HG03469 (cell line): ENCODE measurements at regions not wholly inside any gene's neighbourhood (a gene's known extent, or its start where the extent isn't known, plus 50 kb on each side); places are given as distances from the start of the nearest gene placed in this dataset.

ENCODE experiments used
- ATAC-seq: cut with Tn5 transposase; IDR thresholded peaks from one replicate; pipeline ENCODE4 v1.9.1; 2021; ENCODE audit warnings: mild to moderate bottlenecking, moderate library complexity, moderate number of reproducible peaks; ENCODE audit not compliant: unreplicated experiment

DNA sequence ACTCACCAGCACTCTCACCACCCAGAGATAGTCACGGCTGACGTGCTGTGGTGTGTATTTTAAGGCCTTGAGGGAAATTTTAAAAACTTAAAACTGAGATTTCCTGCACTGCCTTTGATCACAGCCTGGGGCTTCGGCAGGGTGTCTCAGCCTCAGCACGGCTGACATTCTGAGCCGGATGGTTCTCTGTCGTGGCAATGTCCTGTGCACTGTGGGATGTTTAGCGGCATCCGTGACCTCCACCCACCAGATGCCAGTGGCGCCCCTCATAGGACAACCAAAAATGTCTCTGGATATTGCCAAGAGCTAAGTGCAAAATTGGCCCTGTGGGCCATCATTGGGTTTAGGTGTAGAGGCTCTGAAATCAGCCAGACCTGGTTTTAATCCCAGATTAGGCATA lies 142.2 kb upstream of the KCNG1 start:
- ATAC-seq = no peak

DNA sequence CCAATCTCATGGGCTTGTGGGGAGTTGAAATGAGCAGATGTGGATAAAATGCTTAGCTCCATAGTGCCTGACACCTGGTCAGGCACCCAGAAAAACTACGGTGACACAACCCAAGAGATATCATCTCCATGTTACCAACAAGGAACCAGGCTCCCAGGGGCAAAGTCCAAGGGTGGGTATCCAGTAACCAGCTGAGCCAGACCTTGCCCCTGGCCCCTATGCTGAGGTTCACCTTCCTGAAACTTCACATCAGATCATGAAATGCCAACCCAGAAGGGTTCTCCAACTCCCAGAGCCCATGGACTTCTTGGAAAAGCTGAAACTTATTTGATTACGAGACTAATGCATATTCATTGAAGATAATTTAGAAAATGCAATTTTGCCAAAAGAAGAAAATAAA lies 141.8 kb upstream of the KCNG1 start:
- no peak for ATAC-seq

DNA sequence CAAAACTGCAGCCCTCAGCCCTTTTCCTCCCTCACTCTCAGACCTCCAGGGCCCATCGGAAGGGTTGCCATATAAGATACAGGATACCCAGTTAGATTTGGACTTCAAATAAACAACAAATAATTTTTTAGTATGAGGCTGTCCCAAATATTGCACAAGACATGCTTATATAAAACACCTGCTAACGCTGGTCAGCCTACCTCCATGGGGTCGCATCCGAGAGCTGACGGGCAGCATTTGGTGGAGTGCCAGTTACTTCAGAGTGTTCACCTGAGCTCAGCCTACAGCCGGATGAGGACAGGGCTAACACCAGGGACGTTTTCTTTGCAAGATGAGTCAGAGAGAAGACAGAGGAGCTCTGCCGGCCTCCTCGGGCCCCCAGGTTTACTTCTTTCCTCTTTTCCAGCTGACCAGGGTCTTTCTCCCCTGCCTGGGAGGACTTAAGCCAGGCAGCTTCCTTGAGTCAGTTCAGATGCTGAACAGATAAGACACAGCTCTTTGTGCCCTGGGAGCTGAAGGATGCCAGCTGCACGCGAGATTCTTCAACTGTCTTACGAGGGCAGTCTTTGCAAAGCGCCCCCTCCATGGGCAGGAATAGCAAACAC lies 141.2 kb upstream of the KCNG1 start:
- no peak for ATAC-seq

DNA sequence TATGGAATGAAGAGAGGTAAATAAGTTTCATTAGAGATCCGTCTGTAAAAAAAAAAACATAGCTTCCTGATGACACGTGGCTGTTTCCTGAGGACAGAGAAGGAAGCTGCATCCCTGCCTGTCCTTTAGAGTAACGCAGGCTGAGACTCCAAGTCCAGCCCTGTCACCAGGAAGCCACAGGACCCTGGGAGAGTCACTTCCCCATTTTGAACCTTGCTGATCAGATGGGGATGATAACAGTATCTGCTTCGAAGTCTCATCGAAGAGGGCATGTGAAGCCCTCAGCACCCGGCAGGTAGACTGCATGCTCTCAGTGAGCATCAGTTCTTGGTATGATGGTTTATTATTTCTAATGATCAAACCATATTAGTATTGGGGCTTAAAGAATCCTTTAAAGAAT lies 139.1 kb upstream of the KCNG1 start:
- no peak for ATAC-seq

DNA sequence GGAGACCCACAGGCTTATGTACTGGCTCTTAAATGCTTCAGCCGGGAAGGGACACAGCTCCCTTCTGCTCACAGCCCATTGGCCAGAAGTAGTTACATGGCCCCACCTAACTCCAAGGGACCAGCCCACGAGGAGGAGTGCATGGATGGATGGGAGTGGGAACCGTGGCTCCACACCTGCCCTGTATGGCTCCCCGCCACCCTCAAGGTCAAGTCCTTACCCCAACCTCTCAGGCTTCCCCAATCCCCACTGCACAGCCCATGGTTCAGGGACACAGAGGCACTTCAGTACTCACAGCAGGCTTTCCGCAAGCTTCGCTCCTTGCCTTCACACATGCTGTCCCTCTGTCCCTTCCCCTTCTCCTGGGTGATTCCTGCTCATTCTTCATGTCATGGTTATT lies 137.9 kb upstream of the KCNG1 start:
- no peak for ATAC-seq

DNA sequence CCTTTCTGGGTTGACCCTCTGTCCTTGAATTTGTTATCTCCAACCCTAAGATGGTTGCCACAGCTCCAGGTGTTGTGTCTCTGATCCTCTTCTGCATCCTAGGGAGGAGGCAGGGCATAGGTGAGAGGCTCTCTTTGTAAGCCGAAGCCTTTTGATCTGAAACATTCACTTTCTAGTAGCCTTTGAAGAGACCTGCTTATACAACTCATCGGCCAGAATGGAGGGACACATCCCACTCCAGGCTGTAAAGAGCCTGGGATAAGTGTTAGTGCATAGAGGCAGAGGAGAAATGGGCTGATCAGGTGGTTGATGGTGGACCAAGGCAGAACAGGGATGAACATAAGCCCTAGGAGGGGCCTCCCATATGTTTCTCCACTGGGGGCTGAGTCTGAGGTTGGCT lies 137.1 kb upstream of the KCNG1 start:
- ATAC-seq = no peak

DNA sequence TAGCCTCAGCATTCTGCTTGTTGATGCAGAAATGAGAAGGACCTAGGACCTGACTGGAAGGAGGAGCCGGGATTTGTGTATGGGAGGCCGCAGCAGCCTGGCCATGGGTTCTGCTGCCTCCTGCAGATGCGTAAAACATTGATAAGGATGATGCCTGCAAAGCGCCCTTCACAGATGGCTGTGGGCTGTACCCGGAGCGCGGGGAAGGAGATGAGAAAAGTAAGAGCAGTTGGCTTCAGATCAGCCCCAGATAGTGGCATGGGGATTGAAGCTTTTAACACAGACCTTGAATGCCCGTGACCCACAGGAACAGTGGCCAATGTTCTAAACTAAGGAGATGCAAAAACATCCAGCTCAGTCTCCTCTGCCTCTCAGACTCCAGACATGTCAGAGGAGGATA lies 136.4 kb upstream of the KCNG1 start:
- ATAC-seq = no peak

DNA sequence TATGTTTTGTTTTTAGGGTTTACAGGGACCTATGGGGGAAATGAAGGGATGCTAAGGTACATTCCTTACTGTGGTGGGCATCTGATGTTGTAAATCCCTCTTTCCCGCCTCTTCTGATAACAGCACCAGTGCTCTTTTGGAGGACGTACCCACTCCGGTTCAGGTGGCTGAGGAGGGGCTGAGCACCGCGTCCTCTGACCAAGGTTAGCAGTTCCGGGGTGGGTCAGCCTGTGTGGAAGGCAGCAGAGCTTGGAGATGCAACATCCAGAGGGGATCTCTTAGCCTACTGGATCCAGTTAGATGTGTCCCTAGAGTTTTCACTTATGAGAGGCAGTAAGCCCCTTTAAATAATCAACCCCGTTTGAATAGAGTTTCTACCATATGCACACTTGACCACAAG lies 135.3 kb upstream of the KCNG1 start:
- no peak for ATAC-seq

DNA sequence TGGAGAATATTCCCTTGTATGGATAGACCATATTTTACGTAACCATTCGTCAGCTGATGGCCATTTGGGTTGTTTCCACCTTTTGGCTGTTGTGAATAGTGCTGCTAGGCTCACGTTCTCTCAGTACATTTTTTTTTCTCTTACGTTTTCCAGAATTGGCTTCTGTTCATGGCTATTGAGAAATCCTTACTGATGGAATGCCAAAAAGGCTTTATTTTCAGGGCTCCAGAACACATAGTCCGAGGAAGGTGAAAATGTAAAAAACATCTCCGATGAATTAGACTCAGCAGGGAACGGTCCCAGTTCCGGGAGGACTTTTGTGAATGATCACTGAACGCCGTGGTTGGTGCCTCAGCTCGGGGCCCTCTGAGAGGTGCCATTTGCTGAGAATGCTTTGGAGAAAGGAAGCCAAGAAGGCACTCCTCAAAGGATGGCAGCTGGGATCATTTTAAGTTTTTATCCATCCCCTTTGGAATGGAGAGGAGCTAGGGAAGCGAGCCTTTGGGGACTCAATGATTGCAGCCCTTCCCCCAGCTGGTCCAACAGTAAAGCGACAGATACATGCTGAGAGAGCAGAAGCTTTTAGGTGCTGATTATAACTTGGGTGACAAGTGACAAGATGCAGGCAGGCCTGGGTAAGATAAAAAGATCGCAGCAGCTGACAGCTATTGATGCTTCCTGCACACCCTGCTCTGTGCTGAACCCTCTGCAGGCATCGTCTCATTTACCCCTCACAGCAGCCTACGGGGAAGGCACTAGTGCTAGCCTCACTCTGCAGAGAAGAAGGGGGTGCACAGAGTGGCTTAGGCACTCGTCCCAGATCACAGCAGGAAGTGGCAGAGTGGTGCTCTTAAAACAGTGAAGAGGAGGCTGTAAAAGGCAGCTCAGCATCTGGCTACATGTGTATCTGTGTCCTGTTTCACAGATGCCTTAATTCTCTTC lies 133.4 kb upstream of the KCNG1 start:
- no peak for ATAC-seq

DNA sequence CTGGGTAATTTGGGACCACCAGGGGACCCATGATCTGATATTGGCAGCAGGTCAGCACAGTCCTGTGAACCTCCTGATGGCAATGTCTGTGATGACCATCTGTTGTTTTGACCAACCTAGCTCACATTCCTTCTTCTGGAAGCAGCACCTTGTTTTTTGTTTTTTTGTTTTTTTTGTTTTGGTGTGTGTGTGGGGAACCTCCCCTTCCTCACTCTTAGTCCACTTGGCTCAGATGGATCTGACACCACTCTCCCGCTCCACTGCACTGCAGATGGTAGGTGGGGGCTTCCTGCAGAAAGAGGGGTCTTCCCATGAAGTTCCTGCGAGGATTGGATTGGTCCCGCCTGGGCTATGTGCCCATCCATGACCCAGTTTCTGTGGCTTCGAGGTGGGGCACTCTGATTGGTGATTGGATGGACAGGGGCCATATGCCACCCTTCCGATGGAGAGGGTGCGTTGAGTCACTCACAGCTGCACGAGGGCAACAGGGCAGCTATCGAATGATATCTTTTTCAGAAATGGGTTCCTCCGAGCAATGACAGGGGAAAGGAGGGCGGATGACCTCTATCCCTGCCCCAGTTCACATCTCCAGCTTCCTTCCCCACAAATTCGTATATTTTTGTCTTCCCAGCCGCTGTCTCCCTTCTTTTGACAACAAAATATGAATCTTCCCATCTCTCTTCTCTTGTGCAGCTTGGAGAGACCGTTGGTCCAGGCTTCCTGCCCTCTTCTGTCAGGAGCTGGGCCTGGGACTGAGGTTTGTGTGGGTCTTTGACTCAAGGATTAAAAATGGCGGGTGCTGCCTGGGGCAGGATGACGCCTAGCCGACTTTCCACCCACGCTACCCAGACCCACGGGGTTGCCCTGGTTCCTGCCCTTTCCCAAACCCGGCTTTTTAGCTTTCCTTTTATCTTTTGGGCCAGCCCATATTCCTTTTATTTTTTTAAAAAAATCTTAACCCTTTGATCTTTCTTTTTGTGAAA lies 132.1 kb upstream of the KCNG1 start:
- ATAC-seq = no peak

DNA sequence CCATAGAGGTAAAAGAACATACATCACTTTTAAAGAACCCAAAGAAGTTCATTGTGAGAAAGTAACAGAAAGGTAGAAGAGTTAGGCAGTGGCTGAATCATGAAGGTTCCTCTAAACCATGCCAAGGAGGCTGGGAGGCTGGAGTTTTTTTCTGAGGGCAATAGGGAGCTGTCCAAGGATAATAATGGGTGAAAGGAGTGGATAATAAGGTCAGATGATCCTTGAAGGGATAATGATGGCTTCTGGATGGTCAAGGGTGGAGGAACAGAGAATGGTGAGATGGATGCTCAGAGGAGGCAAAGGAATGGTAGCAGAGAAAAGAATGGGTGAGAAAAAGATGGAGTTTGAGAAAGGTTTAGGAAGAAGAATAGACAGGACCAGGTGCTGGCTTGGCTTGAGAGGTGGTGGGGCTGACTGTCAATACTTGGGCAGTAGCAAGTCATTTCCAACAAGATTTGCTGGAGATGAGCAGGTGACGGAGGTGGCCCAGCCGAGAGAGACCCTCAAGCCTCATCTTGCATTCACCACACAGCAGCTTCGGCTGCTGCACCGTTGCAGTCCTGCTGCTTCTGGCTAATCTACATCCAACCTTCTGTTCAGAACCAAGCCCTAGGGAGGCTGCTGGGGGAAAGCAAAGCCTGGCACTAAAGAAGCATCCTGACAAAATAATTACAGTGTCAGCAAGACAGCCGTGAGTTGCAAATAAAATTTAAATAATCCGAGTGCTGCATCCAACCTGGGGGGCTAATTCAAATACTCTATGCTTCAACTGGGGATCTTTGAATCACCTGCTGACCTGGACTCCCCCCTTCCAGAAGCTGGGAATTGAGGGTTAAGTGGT lies 131.2 kb upstream of the KCNG1 start:
- ATAC-seq = no peak

DNA sequence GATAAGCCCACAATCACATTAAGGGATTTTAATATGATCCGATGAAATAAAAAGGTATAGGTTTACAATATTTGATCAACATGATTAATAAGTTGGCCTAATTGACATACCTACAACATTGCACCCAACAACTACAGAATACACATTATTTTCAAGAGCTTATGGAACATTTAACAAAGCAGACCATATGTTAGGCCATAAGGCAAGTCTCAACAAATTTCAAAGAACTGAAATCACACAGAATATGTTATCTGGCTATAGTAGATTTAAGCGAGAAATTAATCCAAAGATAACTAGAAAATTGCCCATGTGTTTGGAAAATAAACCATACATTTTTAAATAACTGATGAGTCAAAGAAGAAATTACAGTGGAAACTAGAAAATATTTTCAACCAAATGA lies 126.0 kb upstream of the KCNG1 start:
- no peak for ATAC-seq

DNA sequence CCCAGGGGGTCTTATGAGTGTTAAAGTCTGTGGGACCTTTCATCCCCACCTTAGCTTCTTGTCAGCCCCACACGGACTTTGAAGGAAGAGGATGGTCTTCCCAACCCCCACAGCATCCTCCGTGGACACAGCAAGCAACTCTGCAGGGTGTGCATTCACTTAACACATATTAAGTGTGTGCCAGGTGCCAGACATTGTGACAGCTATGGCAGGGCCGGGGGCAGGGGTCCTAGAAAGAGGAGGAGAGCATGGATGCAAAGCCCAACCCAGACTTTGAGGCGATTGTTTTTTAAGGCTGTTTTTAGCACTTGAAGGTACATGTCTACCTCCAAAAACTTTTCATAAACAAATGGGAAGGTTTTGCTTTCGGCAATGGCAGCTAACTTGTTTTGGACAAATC lies 121.6 kb upstream of the KCNG1 start:
- no peak for ATAC-seq

DNA sequence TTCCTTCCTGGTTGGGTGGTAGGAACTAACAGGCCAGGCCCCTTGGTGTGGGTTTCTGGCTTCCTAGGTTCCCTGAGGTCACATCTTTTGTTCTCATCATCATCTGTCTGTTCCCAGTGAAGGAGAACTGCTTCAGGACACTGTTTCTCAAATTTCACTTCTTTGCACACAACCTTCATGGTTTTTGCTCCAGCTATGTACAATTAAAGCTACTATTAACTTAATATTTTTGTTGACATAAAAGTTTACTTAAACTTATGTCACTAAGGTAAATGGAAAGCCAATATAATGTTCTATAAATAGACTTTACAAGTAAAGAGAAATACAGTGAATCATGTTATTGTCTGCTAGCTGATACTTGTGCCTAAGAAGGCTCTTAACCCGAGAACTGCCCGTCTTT lies 120.7 kb upstream of the KCNG1 start:
- no peak for ATAC-seq

DNA sequence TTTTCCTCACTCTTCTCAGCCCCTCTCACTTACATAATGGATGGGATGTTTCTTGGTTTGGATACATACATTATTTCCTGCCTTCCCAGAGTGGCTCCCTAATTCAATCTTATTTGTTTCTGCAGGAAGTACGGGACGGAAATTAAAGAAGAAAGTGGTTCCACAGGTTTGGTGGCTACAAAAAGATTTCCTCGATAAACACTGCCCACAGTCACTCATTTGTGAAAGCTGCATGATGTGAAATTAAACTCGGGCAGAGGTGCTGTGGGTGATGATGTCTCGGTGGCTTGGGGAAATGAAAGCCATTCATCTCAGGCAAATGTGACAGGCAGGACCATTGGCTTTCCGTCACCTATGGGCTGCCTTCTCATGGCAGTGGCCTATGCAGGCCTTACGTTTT lies 119.5 kb upstream of the KCNG1 start:
- no peak for ATAC-seq

DNA sequence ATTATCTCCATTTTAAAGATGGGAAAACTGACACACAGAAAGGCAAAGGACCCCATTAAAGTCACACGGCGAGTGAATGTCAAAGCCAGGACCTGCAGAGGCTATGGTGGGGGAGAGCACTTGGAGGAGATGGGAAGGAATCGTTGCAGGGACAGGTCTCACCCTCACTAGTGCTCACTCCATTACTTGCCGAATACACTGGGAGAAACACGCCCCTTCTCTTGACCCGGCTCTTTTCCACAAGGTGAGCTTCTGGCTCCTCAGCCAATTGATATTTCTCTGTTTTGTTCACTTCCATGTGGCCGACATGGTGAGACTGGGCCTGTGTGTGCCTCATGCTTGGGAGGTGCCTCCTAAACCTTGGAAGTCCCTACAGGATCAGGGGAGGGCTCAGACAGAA lies 117.8 kb upstream of the KCNG1 start:
- no peak for ATAC-seq

DNA sequence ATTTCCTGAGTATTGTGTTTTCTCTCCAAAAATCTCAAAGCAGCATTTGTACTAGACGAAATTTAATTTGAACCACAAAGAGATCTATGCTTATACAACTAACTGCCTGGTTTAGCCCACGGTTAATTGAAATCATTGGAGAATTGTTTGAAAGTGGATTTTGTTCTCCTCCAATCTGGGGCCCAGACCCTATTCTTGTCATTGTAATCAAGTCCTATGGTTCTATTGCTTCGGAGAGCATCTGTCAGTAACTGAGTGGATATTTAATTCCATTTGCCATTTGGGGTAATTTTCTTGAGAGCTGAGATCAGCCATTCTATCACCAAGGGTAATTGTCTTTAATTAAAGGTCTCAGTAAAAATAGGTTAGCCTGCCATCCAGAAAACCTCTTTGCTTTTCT lies 117.0 kb upstream of the KCNG1 start:
- ATAC-seq = no peak

DNA sequence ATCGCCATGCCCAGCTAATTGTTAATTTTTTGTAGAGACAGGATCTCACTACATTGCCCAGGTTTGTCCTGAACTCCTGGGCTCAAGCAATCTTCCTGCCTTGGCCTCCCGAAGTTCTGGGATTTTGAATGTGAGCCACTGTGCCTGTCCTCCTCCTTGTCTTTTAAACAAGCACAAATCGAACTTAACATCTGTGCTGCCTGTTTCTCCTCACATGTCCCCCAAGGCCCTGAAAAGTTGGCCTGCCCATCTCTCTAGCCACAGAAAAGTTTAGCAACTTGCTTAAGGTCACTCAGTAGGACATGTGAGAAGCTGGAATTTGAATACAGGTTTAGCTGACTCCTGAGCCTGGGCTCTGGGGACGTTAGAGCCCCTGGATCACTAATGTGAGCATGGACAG lies 115.7 kb upstream of the KCNG1 start:
- ATAC-seq = no peak

DNA sequence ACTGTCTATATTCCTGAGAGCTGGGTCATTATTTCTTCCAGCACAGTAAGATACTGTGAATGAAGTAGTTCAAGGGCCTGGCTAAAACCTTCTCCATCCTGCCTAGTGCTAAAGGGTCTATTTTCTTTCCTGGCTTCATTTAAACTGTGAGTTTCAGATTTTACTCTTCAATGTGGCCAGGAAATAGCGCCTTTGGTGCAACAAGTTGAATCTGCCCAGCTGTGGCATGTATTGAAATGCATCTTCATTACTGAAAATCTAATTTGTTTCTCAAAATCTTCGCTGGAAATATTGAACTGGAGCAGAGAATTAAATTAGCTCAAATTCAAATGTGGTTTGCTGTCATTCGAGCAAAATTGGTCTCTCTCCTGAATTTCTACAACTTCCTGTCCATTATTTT lies 114.6 kb upstream of the KCNG1 start:
- ATAC-seq = no peak

DNA sequence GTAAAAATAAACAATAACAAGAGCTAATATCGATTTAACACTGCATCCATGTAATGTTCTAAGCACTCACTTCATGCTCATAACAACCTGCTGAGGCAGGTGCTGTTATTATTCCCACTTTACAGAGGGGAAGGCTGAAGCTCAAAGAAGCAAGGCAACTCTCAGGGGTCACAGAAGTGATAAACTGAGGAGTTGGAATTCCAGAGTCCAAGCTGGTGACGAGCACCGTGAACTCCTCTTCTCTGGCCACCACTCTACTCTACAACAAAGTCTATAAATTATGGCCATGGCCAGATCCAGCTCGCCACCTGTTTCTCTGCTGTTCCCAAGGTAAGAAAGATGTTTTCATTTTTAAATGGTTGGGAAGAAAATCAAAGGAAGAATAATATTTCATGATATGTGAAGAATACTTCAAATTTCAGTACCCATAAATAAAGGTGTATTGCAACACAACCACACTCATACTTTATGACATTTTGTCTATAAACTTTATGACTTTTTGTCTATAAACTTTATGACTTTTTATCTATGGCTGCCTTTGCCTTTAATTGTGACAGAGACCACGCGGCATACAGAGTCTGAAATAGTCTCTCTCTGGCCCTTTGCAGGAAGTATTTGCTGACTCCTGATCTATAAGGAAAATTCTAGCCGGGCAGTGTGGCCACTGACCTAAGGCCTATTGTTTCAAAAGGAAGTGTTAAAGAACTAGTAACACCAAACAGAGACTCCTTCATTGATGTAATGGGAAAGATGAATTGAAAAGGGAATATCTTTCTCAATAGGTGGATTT lies 113.2 kb upstream of the KCNG1 start:
- no peak for ATAC-seq
